OCI-LY1 (cell line): ENCODE measurements at regions not wholly inside any gene's neighbourhood (a gene's known extent, or its start where the extent isn't known, plus 50 kb on each side); places are given as distances from the start of the nearest gene placed in this dataset.

ENCODE experiments used
- H2AFZ ChIP-seq: fragments of 200-600 bp; sonication (generic), shearing (Covaris generic); 2 replicates; pipeline ENCODE4 v1.6.0; 2014; ENCODE audit warnings: antibody characterized with exemption, mild to moderate bottlenecking, low read length
- H3F3A ChIP-seq: fragments of 200-600 bp; sonication (generic), shearing (Covaris generic); 2 replicates; pipeline ENCODE4 v1.6.0; 2014; ENCODE audit warnings: mild to moderate bottlenecking, antibody characterized with exemption, low read length, moderate library complexity; ENCODE audit not compliant: insufficient read depth
- H3K27ac ChIP-seq: fragments of 200-600 bp; sonication (generic); 2 replicates; pipeline ENCODE4 v1.5.1; 2014; ENCODE audit warnings: low read length, mixed run types, mild to moderate bottlenecking, low read depth; ENCODE audit not compliant: poor library complexity, severe bottlenecking
- H3K27me3 ChIP-seq: fragments of 200-600 bp; sonication (generic); 2 replicates; pipeline ENCODE4 v1.6.0; 2014; ENCODE audit warnings: antibody characterized with exemption, mild to moderate bottlenecking, low read length, moderate library complexity; ENCODE audit not compliant: insufficient read depth
- H3K36me3 ChIP-seq: fragments of 200-600 bp; sonication (generic); 2 replicates; pipeline ENCODE4 v1.6.1; 2014; ENCODE audit warnings: mild to moderate bottlenecking, antibody characterized with exemption, low read length, moderate library complexity, mixed read lengths; ENCODE audit not compliant: insufficient read depth
- H3K4me1 ChIP-seq: fragments of 200-600 bp; sonication (generic); 2 replicates; pipeline ENCODE4 v1.5.1; 2014; ENCODE audit warnings: mild to moderate bottlenecking, low read length, moderate library complexity; ENCODE audit not compliant: insufficient read depth, severe bottlenecking
- H3K4me2 ChIP-seq: fragments of 200-600 bp; sonication (generic), shearing (Covaris generic); 2 replicates; pipeline ENCODE4 v1.6.1; 2014; ENCODE audit warnings: low read length
- H3K4me3 ChIP-seq: fragments of 200-600 bp; sonication (generic); 2 replicates; pipeline ENCODE4 v1.5.1; 2014; ENCODE audit warnings: low read length, low read depth, mild to moderate bottlenecking, mixed read lengths; ENCODE audit not compliant: poor library complexity, severe bottlenecking
- H3K79me2 ChIP-seq: fragments of 200-600 bp; shearing (Covaris generic); 2 replicates; pipeline ENCODE4 v1.6.1; 2016; ENCODE audit warnings: mixed run types, low read length, mixed read lengths; ENCODE audit not compliant: insufficient read depth
- H3K9ac ChIP-seq: fragments of 200-600 bp; sonication (generic), shearing (Covaris generic); 2 replicates; pipeline ENCODE4 v1.6.1; 2014; ENCODE audit warnings: mild to moderate bottlenecking, low read length, mixed read lengths
- H3K9me2 ChIP-seq: fragments of 200-600 bp; sonication (generic), shearing (Covaris generic); 2 replicates; pipeline ENCODE4 v1.6.1; 2014; ENCODE audit warnings: low read depth, mild to moderate bottlenecking, low read length, mixed read lengths
- H3K9me3 ChIP-seq: fragments of 200-600 bp; shearing (Covaris generic); 2 replicates; pipeline ENCODE4 v1.6.1; 2014; ENCODE audit warnings: low read length, mixed read lengths
- H4K20me1 ChIP-seq: fragments of 200-600 bp; sonication (generic), shearing (Covaris generic); 2 replicates; pipeline ENCODE4 v1.6.0; 2016; ENCODE audit warnings: mild to moderate bottlenecking, low read length; ENCODE audit not compliant: insufficient read depth
- EZH2 ChIP-seq: fragments of 200-600 bp; sonication (generic), shearing (Covaris generic); IDR thresholded peaks from 2 replicates; pipeline ENCODE4 v1.8.0; 2017; ENCODE audit warnings: borderline replicate concordance, mixed run types, mild to moderate bottlenecking, antibody characterized with exemption, low read length, moderate library complexity, mixed read lengths
- TF ChIP-seq, protein P1 (sequence below): fragments of 200-600 bp; sonication (generic), shearing (Covaris generic); IDR thresholded peaks from 2 replicates; pipeline ENCODE4 v1.5.1; 2017; ENCODE audit warnings: mild to moderate bottlenecking, antibody characterized with exemption, low read length, moderate library complexity, mixed read lengths

- Histone ChIP-seq H3K9me2 (no peaks in the 10 kb centered on the region), H3K27me3 (no peaks in the 10 kb centered on the region), H3K4me3 (no peak overlapping the region), H3K36me3 (no peaks in the 10 kb centered on the region), H3F3A (no peaks in the 10 kb centered on the region), H4K20me1 (no peaks in the 10 kb centered on the region), H3K4me2 (no peak overlapping the region), H3K9ac (no peak overlapping the region), H3K4me1 (peaks cover 4% of the 10 kb centered on the region), H3K9me3 (no peaks in the 10 kb centered on the region), H2AFZ (no peak overlapping the region), H3K79me2 (no peaks in the 10 kb centered on the region), H3K27ac (no peak overlapping the region)
- no peak for TF ChIP-seq EZH2
- TF ChIP-seq, protein P1, sequence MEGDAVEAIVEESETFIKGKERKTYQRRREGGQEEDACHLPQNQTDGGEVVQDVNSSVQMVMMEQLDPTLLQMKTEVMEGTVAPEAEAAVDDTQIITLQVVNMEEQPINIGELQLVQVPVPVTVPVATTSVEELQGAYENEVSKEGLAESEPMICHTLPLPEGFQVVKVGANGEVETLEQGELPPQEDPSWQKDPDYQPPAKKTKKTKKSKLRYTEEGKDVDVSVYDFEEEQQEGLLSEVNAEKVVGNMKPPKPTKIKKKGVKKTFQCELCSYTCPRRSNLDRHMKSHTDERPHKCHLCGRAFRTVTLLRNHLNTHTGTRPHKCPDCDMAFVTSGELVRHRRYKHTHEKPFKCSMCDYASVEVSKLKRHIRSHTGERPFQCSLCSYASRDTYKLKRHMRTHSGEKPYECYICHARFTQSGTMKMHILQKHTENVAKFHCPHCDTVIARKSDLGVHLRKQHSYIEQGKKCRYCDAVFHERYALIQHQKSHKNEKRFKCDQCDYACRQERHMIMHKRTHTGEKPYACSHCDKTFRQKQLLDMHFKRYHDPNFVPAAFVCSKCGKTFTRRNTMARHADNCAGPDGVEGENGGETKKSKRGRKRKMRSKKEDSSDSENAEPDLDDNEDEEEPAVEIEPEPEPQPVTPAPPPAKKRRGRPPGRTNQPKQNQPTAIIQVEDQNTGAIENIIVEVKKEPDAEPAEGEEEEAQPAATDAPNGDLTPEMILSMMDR, result no peak
These were observed 66.3 kb downstream of the SPRY2 start for GRCh38 chr13:80274643-80275042.

- no peak for TF ChIP-seq EZH2
- TF ChIP-seq, protein P1, result no peak
- Histone ChIP-seq H3F3A (no peaks in the 10 kb centered on the region), H4K20me1 (no peaks in the 10 kb centered on the region), H3K4me2 (no peak overlapping the region), H2AFZ (no peak overlapping the region), H3K4me3 (no peak overlapping the region), H3K9me3 (no peaks in the 10 kb centered on the region), H3K9me2 (no peaks in the 10 kb centered on the region), H3K27me3 (no peaks in the 10 kb centered on the region), H3K4me1 (peaks cover 4% of the 10 kb centered on the region), H3K27ac (no peak overlapping the region), H3K9ac (no peak overlapping the region), H3K79me2 (no peaks in the 10 kb centered on the region), H3K36me3 (no peaks in the 10 kb centered on the region)
These were observed 67.2 kb downstream of the SPRY2 start for GRCh38 chr13:80273718-80274117.

DNA sequence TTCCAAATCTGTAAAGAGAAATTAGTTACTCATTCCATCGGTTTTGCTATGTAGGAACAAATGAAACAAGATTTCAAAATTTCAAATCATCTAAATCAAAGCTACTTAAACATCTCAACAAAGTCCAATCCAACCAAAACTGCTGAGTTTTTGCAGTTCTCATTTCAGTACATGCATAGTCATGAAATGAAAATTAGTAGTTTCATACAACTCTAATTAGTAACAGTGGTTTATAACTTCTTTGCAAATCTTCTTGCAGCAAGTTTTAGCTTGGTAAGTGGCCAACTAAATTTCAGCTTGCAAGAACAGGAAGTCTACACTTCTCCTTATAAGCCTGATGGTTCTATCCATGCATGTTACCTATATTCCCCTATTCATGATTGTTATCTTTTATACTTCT lies 75.6 kb downstream of the SPRY2 start:
- H3K9ac ChIP-seq, result no peak overlapping the region
- H3K9me3 ChIP-seq, result 0 out of 2 replicates have a peak, but pooled peaks cover 3% of the 10 kb centered on the region
- H3K27ac ChIP-seq, result no peak overlapping the region
- H3F3A ChIP-seq, result no peaks in the 10 kb centered on the region
- no peak overlapping the region for H3K4me2 ChIP-seq
- no peaks in the 10 kb centered on the region for H3K9me2 ChIP-seq
- H3K4me3 ChIP-seq, result no peak overlapping the region
- TF ChIP-seq EZH2, result no peak
- TF ChIP-seq, protein P1, result no peak
- no peaks in the 10 kb centered on the region for H3K79me2 ChIP-seq
- no peaks in the 10 kb centered on the region for H3K27me3 ChIP-seq
- H3K36me3 ChIP-seq, result no peaks in the 10 kb centered on the region
- no peaks in the 10 kb centered on the region for H3K4me1 ChIP-seq
- no peak overlapping the region for H2AFZ ChIP-seq
- no peaks in the 10 kb centered on the region for H4K20me1 ChIP-seq
